ENCODE measurements at regions not wholly inside any gene's neighbourhood (a gene's known extent, or its start where the extent isn't known, plus 50 kb on each side); places are given as distances from the start of the nearest gene placed in this dataset.

DNA sequence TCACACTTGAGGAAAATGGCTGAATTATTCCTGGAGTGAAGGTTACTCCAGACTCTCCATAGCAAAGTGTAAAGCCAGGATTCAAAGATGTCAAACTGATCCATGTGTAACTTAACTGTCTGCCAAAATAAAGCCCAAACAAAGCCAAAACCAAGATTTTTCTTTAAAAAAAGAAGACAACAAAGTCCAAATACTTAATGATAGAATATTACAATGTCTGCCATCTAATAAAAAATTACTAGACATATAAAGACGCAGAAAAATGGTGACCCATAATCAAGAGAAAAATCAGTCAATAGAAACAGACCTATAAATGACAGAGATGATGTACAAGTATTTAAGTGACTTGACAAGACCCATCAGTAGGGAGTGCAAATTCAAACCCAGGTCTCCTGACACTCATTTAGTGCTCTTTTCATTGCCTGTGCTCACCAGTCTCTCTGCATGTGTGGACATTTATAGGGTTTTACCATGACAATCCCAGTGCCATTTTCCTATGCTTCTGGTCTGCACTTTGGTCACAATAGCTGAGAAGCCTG lies 85.1 kb upstream of the HES1 start:
- H4K8ac ChIP-seq (ENCODE audit: extremely low read depth, insufficient read depth, low read length) = no peak overlapping the region
- no peak overlapping the region for H2AFZ ChIP-seq (ENCODE audit: low read length)
- FAIRE-seq (no peak), DNase-seq (ENCODE audit: low read depth in 1 of 2, low spot score in 2 of 2) (no peak)
- no peaks in the 10 kb centered on the region for H3K79me2 ChIP-seq (ENCODE audit: control insufficient read depth in 1 of 2, insufficient read depth in 2 of 2, low read length in 2 of 2)
- no peak for TF ChIP-seq SAP30 (IDR thresholded peaks at IDR 0.05; ENCODE audit: insufficient read depth, insufficient replicate concordance, low read length)
- TF ChIP-seq, protein P1, sequence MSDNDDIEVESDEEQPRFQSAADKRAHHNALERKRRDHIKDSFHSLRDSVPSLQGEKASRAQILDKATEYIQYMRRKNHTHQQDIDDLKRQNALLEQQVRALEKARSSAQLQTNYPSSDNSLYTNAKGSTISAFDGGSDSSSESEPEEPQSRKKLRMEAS (IDR thresholded peaks at IDR 0.05) = no peak
- TF ChIP-seq ZNF274 (IDR thresholded peaks at IDR 0.05; ENCODE audit: borderline replicate concordance, extremely low read depth, low read length) = no peak
- no peak for TF ChIP-seq SP1 (IDR thresholded peaks at IDR 0.05; ENCODE audit: low read depth, low read length)
- no peak for TF ChIP-seq POU5F1 (IDR thresholded peaks at IDR 0.05; ENCODE audit: low read depth, low read length)
- no peak for TF ChIP-seq YY1 (IDR thresholded peaks at IDR 0.05; ENCODE audit: low read depth, low read length)
- TF ChIP-seq TAF1 (IDR thresholded peaks at IDR 0.05; ENCODE audit: low read depth, low read length) = no peak
- TF ChIP-seq KDM4A (IDR thresholded peaks at IDR 0.05; ENCODE audit: low read depth, low read length, severe bottlenecking) = no peak
- TF ChIP-seq TCF12 (IDR thresholded peaks at IDR 0.05; ENCODE audit: low read depth, low read length) = no peak
- no peak for TF ChIP-seq MAFK (IDR thresholded peaks at IDR 0.05; ENCODE audit: low read depth, low read length)
- no peak for TF ChIP-seq BACH1 (IDR thresholded peaks at IDR 0.05; ENCODE audit: low read length)
- no peak for TF ChIP-seq EGR1 (IDR thresholded peaks at IDR 0.05; ENCODE audit: borderline replicate concordance, low read depth, low read length)
- TF ChIP-seq FOSL1 (IDR thresholded peaks at IDR 0.05; ENCODE audit: insufficient read depth, low read depth, low read length) = no peak
- no peak for TF ChIP-seq KDM1A (IDR thresholded peaks at IDR 0.05; ENCODE audit: borderline replicate concordance, low read length)
- 95% methylated on average over 1 of the region's 1 CpG; no CpG with 5 or more reads in 1 of the 2 experiments for WGBS, 2 experiments (ENCODE audit: extremely low coverage in 1 of 2, insufficient coverage in 1 of 2, insufficient read length in 1 of 2, insufficient replicate concordance in 2 of 2, low coverage in 1 of 2, low lambda C conversion rate in 2 of 2, missing lambda C conversion rate in 1 of 2)
- no peaks in the 10 kb centered on the region for H3K36me3 ChIP-seq (ENCODE audit: control insufficient read depth in 2 of 4, insufficient read depth in 4 of 4, low read length in 3 of 4)
- H4K20me1 ChIP-seq (replicated peaks in 1 of 2; ENCODE audit: control insufficient read depth in 1 of 2, insufficient read depth in 2 of 2, low read length in 2 of 2) = no peaks in the 10 kb centered on the region
- H3K27ac ChIP-seq (ENCODE audit: low read depth, low read length) = no peak overlapping the region
- no peak overlapping the region for H2BK5ac ChIP-seq (ENCODE audit: low read depth, low read length)
- no peak overlapping the region for H3K23ac ChIP-seq (ENCODE audit: insufficient read length)
- no peak overlapping the region for H2BK120ac ChIP-seq (replicated peaks; ENCODE audit: low read depth, low read length)
- no peak overlapping the region for H3K14ac ChIP-seq (ENCODE audit: insufficient read length)
- H2BK20ac ChIP-seq (ENCODE audit: low read length) = no peak overlapping the region
- no peak overlapping the region for H3K9ac ChIP-seq (replicated peaks in 1 of 4; ENCODE audit: extremely low read depth in 1 of 4, low read depth in 3 of 4, low read length in 3 of 4)
- H2BK12ac ChIP-seq (ENCODE audit: low read depth, low read length) = no peak overlapping the region
- peaks cover 5 to 13% (median 11%) of the 10 kb centered on the region in 4 experiments for H3K4me1 ChIP-seq (replicated peaks in 1 of 4; ENCODE audit: control insufficient read depth in 3 of 4, insufficient read depth in 4 of 4, low read length in 3 of 4)
- no peaks in the 10 kb centered on the region for H3K23me2 ChIP-seq (ENCODE audit: low read depth, low read length)
- no peak overlapping the region for H3K18ac ChIP-seq (ENCODE audit: extremely low read depth, low read length)
- no peak overlapping the region for H4K91ac ChIP-seq (replicated peaks; ENCODE audit: insufficient read length, low read length)
- ChIA-PET CTCF (ENCODE audit: partially characterized antibody) (interaction anchor here (0.9 kb wide), 1 partner anchor 26 kb away, joined by 3 read pairs; no protein-coding TSS in a partner anchor), POLR2A (ENCODE audit: partially characterized antibody) (no interaction called here)
- no peak overlapping the region for H3K4ac ChIP-seq (replicated peaks; ENCODE audit: insufficient read length, low read depth, low read length)
- H4K5ac ChIP-seq (ENCODE audit: insufficient read length, low read depth, low read length) = no peak overlapping the region
- H2BK15ac ChIP-seq (ENCODE audit: low read length) = no peak overlapping the region; the same call in 1 of the 2 replicates
- no peak overlapping the region for H3K4me3 ChIP-seq (ENCODE audit: extremely low read depth in 1 of 4, insufficient read depth in 2 of 4, low read depth in 3 of 4, low read length in 4 of 4)
- H3K4me2 ChIP-seq (ENCODE audit: insufficient read depth in 1 of 2, low read depth in 2 of 2, low read length in 2 of 2) = no peak overlapping the region
- H2AK5ac ChIP-seq (ENCODE audit: low read depth, low read length) = no peak overlapping the region
- H3K9me3 ChIP-seq (ENCODE audit: insufficient read depth in 2 of 2, low read depth in 1 of 2, low read length in 1 of 2) = peaks cover 16 to 21% of the 10 kb centered on the region in 2 experiments; a peak in 3 of 4 replicates
- no peak overlapping the region for H3K56ac ChIP-seq (replicated peaks; ENCODE audit: insufficient read length, low read depth, low read length)
- H3K27me3 ChIP-seq (replicated peaks in 1 of 4; ENCODE audit: control insufficient read depth in 3 of 4, extremely low read depth in 1 of 4, insufficient read depth in 3 of 4, low read length in 3 of 4) = peaks cover 0 to 5% (median 1%) of the 10 kb centered on the region in 4 experiments; a peak in 3 of 7 replicates
- H3K79me1 ChIP-seq (ENCODE audit: low read depth, low read length) = no peaks in the 10 kb centered on the region

Measured in H1 (cell line).